Activated CD4-positive, alpha-beta memory T cell treated with anti-CD3 and anti-CD28 coated beads for 36 hours (primary cell): ENCODE measurements at regions not wholly inside any gene's neighbourhood (a gene's known extent, or its start where the extent isn't known, plus 50 kb on each side); places are given as distances from the start of the nearest gene placed in this dataset.
A peak's percentile ranks its signal among the peaks of the same experiment; 100 is the strongest.

Experiments used
- CTCF ChIA-PET: fragments of 350-600 bp; sonication (Branson Sonifier 250); formaldehyde crosslinking; loops from one replicate; lab custom pipeline; 2021; ENCODE audit warnings: antibody characterized with exemption, inconsistent platforms; lab: Charles Lee
- POLR2A ChIA-PET: fragments of 350-600 bp; sonication (Branson Sonifier 250); formaldehyde crosslinking; loops from one replicate; lab custom pipeline; 2021; ENCODE audit warnings: antibody characterized with exemption; lab: Charles Lee
- DNase-seq: peaks from one replicate; pipeline ENCODE4 v3.0.0-alpha.2; 2020
- H3K27ac Mint-ChIP-seq: one replicate; pipeline ENCODE4 v1.8.0; 2021; ENCODE audit warnings: mixed read lengths
- H3K27me3 Mint-ChIP-seq: one replicate; pipeline ENCODE4 v1.8.0; 2021; ENCODE audit warnings: mixed read lengths
- H3K36me3 Mint-ChIP-seq: one replicate; pipeline ENCODE4 v1.8.0; 2021; ENCODE audit warnings: mixed read lengths
- H3K4me1 Mint-ChIP-seq: one replicate; pipeline ENCODE4 v1.8.0; 2021; ENCODE audit warnings: low read depth, mixed read lengths
- H3K4me3 Mint-ChIP-seq: one replicate; pipeline ENCODE4 v1.8.0; 2021; ENCODE audit warnings: mild to moderate bottlenecking, mixed read lengths
- H3K9me3 Mint-ChIP-seq: one replicate; pipeline ENCODE4 v1.8.0; 2021; ENCODE audit warnings: mixed read lengths
- intact Hi-C: fragments of 100-400 bp; cut with micrococcal nuclease; formaldehyde crosslinking; loops from one replicate; pipeline ENCODE4 v1.15.1; 2023

- no peak for DNase-seq
- Mint-ChIP-seq H3K4me1 (peaks cover 70% of the 10 kb centered on the region), H3K27me3 (no peaks in the 10 kb centered on the region), H3K9me3 (no peaks in the 10 kb centered on the region), H3K36me3 (no peaks in the 10 kb centered on the region), H3K4me3 (no peak overlapping the region), H3K27ac (no peak overlapping the region)
- intact Hi-C loops = no loop called here
- ChIA-PET CTCF (interaction anchor here (1.0 to 1.3 kb wide), 3 partner anchors 19 to 262 kb away, joined by 3 to 5 read pairs (median 3); no protein-coding TSS in a partner anchor), POLR2A (interaction anchor here (1.0 kb wide), 1 partner anchor 10 kb away, joined by 3 read pairs; no protein-coding TSS in a partner anchor)
These were observed 158.0 kb upstream of the AHR start for GRCh38 chr7:17140406-17140805.

GRCh38 chr7:17142831-17143541, 155.5 kb upstream of the AHR start:
- Mint-ChIP-seq H3K36me3 (no peaks in the 10 kb centered on the region), H3K4me3 (peak overlapping the region; percentile 23), H3K27ac (peak overlapping the region; percentile 53), H3K9me3 (no peaks in the 10 kb centered on the region), H3K4me1 (peaks cover 59% of the 10 kb centered on the region), H3K27me3 (peaks cover 2% of the 10 kb centered on the region)
- intact Hi-C loops = no loop called here
- POLR2A ChIA-PET = interaction anchor here (1.0 to 1.4 kb wide), 2 partner anchors 17 to 156 kb away, joined by 3 to 6 read pairs; no protein-coding TSS in a partner anchor
- DNase-seq = no peak
- CTCF ChIA-PET = interaction anchor here (0.9 to 3.3 kb wide), 3 partner anchors 134 to 161 kb away, joined by 3 to 16 read pairs (median 4); no protein-coding TSS in a partner anchor

DNA sequence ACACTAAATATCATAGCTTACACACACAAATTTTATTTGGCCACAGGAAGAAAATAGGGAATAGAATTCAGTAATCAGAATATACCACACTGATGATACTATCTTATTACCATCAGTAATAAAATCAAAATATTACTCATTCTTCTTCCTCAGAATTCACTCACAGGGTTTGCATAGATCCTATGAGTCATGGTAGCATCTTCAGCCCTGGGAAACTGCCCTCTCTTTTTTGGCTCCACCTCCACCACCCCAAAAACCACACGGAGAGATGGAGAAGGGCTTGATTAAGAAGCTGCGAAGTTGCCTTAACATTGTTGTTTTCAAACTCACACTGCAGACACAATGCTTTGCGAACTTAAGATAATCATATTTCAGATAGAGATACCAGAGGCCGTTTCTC, 154.1 kb upstream of the AHR start:
- Mint-ChIP-seq H3K27ac (peak overlapping the region; percentile 53), H3K4me1 (peaks cover 46% of the 10 kb centered on the region), H3K27me3 (peaks cover 2% of the 10 kb centered on the region), H3K36me3 (no peaks in the 10 kb centered on the region), H3K9me3 (no peaks in the 10 kb centered on the region), H3K4me3 (peak overlapping the region; percentile 43)
- ChIA-PET POLR2A (interaction anchor here (0.6 to 1.4 kb wide), 6 partner anchors 8 to 258 kb away, joined by 3 to 6 read pairs (median 3); no protein-coding TSS in a partner anchor), CTCF (interaction anchor here (0.9 to 3.3 kb wide), 6 partner anchors 24 to 258 kb away, joined by 3 to 16 read pairs (median 4); no protein-coding TSS in a partner anchor)
- intact Hi-C loops = loop anchor here (1.0 to 2.0 kb wide), 4 partner anchors 9 to 90 kb away; no protein-coding TSS in a partner anchor
- peak; percentile 83 for DNase-seq

- ChIA-PET POLR2A (no interaction called here), CTCF (no interaction called here)
- Mint-ChIP-seq H3K4me1 (peaks cover 43% of the 10 kb centered on the region), H3K9me3 (no peaks in the 10 kb centered on the region), H3K36me3 (no peaks in the 10 kb centered on the region), H3K27ac (no peak overlapping the region), H3K27me3 (peaks cover 2% of the 10 kb centered on the region), H3K4me3 (no peak overlapping the region)
- intact Hi-C loops = no loop called here
- no peak for DNase-seq
These were observed 151.8 kb upstream of the AHR start for GRCh38 chr7:17146621-17147020.

DNA sequence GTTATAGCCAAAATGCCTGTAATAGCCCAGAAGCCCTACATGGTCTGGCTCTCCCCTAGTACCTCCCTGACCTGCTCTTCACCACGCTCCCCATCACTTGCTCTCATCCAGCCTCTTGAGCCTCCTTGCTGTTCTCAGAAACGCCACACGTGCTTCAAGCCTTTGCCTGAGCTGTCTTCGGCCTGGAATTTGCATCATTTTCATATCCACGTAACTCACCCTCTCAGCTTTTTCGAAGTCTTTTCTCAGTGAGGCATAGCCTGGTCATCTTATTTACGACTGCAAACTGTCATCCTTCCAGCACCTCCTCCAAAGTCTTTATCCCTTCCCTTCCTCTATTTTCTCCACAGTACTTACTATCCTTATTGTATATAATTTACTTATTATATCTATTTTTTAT, 151.0 kb upstream of the AHR start:
- no peak for DNase-seq
- Mint-ChIP-seq H3K27me3 (peaks cover 2% of the 10 kb centered on the region), H3K4me3 (no peak overlapping the region), H3K4me1 (peaks cover 43% of the 10 kb centered on the region), H3K27ac (no peak overlapping the region), H3K36me3 (no peaks in the 10 kb centered on the region), H3K9me3 (no peaks in the 10 kb centered on the region)
- ChIA-PET CTCF (no interaction called here), POLR2A (no interaction called here)
- intact Hi-C loops = no loop called here

DNA sequence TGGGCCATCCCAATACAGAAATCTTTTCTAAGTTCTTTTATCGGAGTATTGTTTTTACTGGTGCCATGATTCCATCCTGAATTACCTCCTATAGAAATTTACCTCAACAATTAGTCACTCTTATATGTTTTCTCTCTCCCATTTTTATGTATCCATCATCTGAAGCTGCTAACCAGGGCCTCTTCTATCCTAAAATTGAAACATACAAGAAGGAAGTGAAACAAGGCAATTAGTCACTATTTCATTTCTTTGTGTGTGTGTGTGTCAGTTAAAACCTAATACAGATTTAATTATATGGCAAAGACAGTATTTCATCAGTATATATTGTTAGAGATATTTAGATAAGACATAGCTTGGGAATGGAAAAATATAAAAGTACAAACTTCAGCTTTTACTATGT, 148.4 kb upstream of the AHR start:
- Mint-ChIP-seq H3K27ac (no peak overlapping the region), H3K9me3 (no peaks in the 10 kb centered on the region), H3K27me3 (peaks cover 2% of the 10 kb centered on the region), H3K4me1 (peaks cover 33% of the 10 kb centered on the region), H3K4me3 (no peak overlapping the region), H3K36me3 (no peaks in the 10 kb centered on the region)
- intact Hi-C loops = loop anchor here (1.0 kb wide), 1 partner anchor 9 kb away; no protein-coding TSS in a partner anchor
- CTCF ChIA-PET = interaction anchor here (2.1 kb wide), 1 partner anchor 152 kb away, joined by 9 read pairs; no protein-coding TSS in a partner anchor
- DNase-seq = no peak
- POLR2A ChIA-PET = interaction anchor here (0.9 kb wide), 1 partner anchor 10 kb away, joined by 3 read pairs; no protein-coding TSS in a partner anchor

- H3K36me3 Mint-ChIP-seq = no peaks in the 10 kb centered on the region
- peaks cover 3% of the 10 kb centered on the region for H3K27me3 Mint-ChIP-seq
- intact Hi-C loops = loop anchor here (1.0 kb wide), 1 partner anchor 8 kb away; no protein-coding TSS in a partner anchor
- POLR2A ChIA-PET = no interaction called here
- H3K27ac Mint-ChIP-seq = peak overlapping the region; percentile 0
- CTCF ChIA-PET = interaction anchor here (1.1 kb wide), 1 partner anchor 14 kb away, joined by 3 read pairs; no protein-coding TSS in a partner anchor
- DNase-seq = no peak
- H3K4me3 Mint-ChIP-seq = no peak overlapping the region
- H3K4me1 Mint-ChIP-seq = peaks cover 25% of the 10 kb centered on the region
- H3K9me3 Mint-ChIP-seq = no peaks in the 10 kb centered on the region
These were observed 145.7 kb upstream of the AHR start for GRCh38 chr7:17152721-17153120.

DNA sequence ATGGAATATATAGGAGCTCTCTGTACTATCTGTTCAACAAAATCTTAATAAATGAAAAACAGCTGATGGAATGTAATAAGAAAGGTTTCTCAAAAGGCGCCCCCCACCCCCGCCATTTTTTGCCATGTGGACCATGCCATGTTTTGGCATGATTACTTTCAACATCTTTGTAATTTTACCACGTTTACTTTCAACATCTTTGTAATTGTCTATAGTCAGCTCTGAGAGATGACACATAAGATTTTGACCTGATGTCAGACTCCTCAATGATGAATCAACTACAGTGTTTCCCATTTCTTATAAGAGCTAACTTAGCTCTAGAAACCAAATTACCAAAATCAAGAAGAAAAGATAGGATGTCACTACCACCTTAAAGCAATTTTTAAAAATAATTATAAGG, 144.9 kb upstream of the AHR start:
- DNase-seq = peak; percentile 26
- Mint-ChIP-seq H3K4me3 (no peak overlapping the region), H3K27me3 (peaks cover 7% of the 10 kb centered on the region), H3K4me1 (peaks cover 31% of the 10 kb centered on the region), H3K36me3 (no peaks in the 10 kb centered on the region), H3K9me3 (no peaks in the 10 kb centered on the region), H3K27ac (no peak overlapping the region)
- CTCF ChIA-PET = interaction anchor here (0.6 to 1.1 kb wide), 3 partner anchors 14 to 494 kb away, joined by 3 to 5 read pairs (median 3); no protein-coding TSS in a partner anchor
- intact Hi-C loops = loop anchor here (1.0 kb wide), 1 partner anchor 9 kb away; no protein-coding TSS in a partner anchor
- POLR2A ChIA-PET = no interaction called here

GRCh38 chr7:17155529-17155928, 142.9 kb upstream of the AHR start:
- Mint-ChIP-seq H3K4me3 (no peak overlapping the region), H3K27me3 (peaks cover 7% of the 10 kb centered on the region), H3K4me1 (peaks cover 40% of the 10 kb centered on the region), H3K36me3 (no peaks in the 10 kb centered on the region), H3K27ac (no peak overlapping the region), H3K9me3 (no peaks in the 10 kb centered on the region)
- DNase-seq = no peak
- intact Hi-C loops = no loop called here
- ChIA-PET CTCF (no interaction called here), POLR2A (no interaction called here)

GRCh38 chr7:17158261-17158660, 140.2 kb upstream of the AHR start:
- H3K36me3 Mint-ChIP-seq = peaks cover 13% of the 10 kb centered on the region

GRCh38 chr7:17159500-17160037, 138.9 kb upstream of the AHR start:
- H3K36me3 Mint-ChIP-seq = peaks cover 13% of the 10 kb centered on the region
- peak; percentile 33 for DNase-seq
- H3K4me1 Mint-ChIP-seq = peaks cover 38% of the 10 kb centered on the region
- no peak overlapping the region for H3K4me3 Mint-ChIP-seq
- H3K27me3 Mint-ChIP-seq = peaks cover 14% of the 10 kb centered on the region
- intact Hi-C loops = loop anchor here (1.0 kb wide), 11 partner anchors 9 to 243 kb away; no protein-coding TSS in a partner anchor
- ChIA-PET POLR2A (interaction anchor here (1.0 to 1.8 kb wide), 3 partner anchors 16 to 102 kb away, joined by 4 to 7 read pairs (median 6); no protein-coding TSS in a partner anchor), CTCF (interaction anchor here (0.6 to 1.1 kb wide), 6 partner anchors 19 to 177 kb away, joined by 3 to 4 read pairs (median 3); no protein-coding TSS in a partner anchor)
- peak overlapping the region; percentile 70 for H3K27ac Mint-ChIP-seq
- peaks cover 16% of the 10 kb centered on the region for H3K9me3 Mint-ChIP-seq

More at GRCh38 chr7:17158261-17158660, 140.2 kb upstream of the AHR start:
- Mint-ChIP-seq H3K4me1 (peaks cover 47% of the 10 kb centered on the region), H3K27me3 (peaks cover 14% of the 10 kb centered on the region), H3K9me3 (peaks cover 16% of the 10 kb centered on the region), H3K27ac (no peak overlapping the region), H3K4me3 (no peak overlapping the region)
- ChIA-PET CTCF (no interaction called here), POLR2A (interaction anchor here (0.9 kb wide), 1 partner anchor 245 kb away, joined by 4 read pairs; no protein-coding TSS in a partner anchor)
- no peak for DNase-seq
- intact Hi-C loops = no loop called here
